H54 (cell line): ENCODE measurements at regions not wholly inside any gene's neighbourhood (a gene's known extent, or its start where the extent isn't known, plus 50 kb on each side); places are given as distances from the start of the nearest gene placed in this dataset.

Source experiments
- DNase-seq: peaks from one replicate; pipeline ENCODE4 v3.0.0; 2011; ENCODE audit warnings: low spot score, mixed read lengths; ENCODE audit not compliant: insufficient read length
- FAIRE-seq: peaks from 3 replicates; lab custom pipeline; 2011; peaks lifted over from hg19 to GRCh38; lab: Jason Lieb, UNC
- POLR2A ChIP-seq: IDR thresholded peaks from 2 replicates; pipeline ENCODE4 v1.6.1; 2011; ENCODE audit warnings: low read depth, mild to moderate bottlenecking, low read length

GRCh38 chr3:22922317-22922716 lies 280.8 kb upstream of the UBE2E2 start:
- DNase-seq = no peak
- TF ChIP-seq POLR2A = no peak
- FAIRE-seq = no peak

GRCh38 chr3:22923711-22924110 lies 279.4 kb upstream of the UBE2E2 start:
- FAIRE-seq (no peak), DNase-seq (no peak)
- no peak for TF ChIP-seq POLR2A

- DNase-seq = no peak
- TF ChIP-seq POLR2A = no peak
- no peak for FAIRE-seq
These were observed 274.7 kb upstream of the UBE2E2 start for GRCh38 chr3:22928216-22929110.

GRCh38 chr3:22933051-22933840 lies 269.9 kb upstream of the UBE2E2 start:
- no peak for TF ChIP-seq POLR2A
- DNase-seq (no peak), FAIRE-seq (no peak)

GRCh38 chr3:22933841-22934116 lies 269.3 kb upstream of the UBE2E2 start:
- no peak for DNase-seq
- FAIRE-seq = no peak

GRCh38 chr3:22935040-22935439 lies 268.1 kb upstream of the UBE2E2 start:
- FAIRE-seq (no peak), DNase-seq (no peak)
- no peak for TF ChIP-seq POLR2A

More at GRCh38 chr3:22933841-22934116, 269.3 kb upstream of the UBE2E2 start:
- no peak for TF ChIP-seq POLR2A

DNA sequence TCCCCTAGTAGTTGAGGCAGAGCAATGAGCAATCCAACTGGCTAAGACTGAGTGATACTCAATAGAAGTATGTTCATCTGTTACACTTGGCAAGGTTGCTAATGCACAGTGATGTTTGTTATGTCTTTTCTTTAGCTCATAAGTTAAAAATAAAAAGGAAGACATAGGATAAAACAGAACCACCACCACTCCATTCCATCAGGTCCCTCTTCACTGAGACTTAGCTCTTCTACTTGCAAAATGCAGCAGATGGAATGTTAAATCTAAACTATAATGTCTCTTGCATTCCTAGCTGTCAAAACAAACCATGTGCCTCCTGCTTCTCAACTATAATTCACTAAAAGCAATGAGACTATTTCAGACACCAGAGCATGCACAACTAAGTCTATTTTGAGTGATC lies 265.6 kb upstream of the UBE2E2 start:
- FAIRE-seq (no peak), DNase-seq (no peak)
- TF ChIP-seq POLR2A = no peak

DNA sequence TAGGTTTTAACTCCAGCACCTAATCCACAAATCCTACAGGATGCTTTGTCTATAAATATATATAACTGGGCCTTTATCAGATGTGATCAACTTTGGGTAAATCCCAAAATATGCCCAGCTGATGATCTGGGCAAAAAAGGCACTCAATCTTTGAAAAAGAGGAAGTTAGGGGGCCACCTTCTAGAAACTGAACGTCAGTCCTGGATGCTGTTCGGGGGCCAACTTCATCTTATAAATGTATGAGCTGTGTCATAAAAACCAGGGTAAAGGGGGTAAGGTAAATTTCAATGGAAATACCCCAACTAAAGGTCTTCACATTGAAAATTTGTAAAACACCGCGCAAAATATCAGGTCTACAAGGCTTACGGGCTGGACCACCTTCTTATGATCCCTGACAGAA lies 264.4 kb upstream of the UBE2E2 start:
- DNase-seq (no peak), FAIRE-seq (no peak)
- no peak for TF ChIP-seq POLR2A

DNA sequence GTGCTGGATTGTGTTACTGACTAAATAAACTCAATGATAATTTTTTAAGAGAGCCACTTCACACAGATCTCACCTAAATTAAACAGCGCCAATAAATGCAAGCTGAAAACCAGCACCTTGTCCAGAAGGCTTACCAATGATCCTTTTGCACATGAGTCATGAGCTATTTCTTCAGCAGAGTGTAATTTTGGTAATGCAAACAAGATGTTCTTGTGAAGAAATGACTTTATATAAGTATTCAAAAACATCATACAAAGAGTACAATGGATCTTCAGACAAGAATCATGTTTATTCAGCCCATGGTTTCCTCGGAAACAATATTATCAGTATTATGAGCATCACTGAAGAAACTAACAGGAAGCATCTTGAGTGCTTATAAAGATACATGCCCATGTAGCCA lies 263.8 kb upstream of the UBE2E2 start:
- TF ChIP-seq POLR2A = no peak
- FAIRE-seq (no peak), DNase-seq (no peak)

DNA sequence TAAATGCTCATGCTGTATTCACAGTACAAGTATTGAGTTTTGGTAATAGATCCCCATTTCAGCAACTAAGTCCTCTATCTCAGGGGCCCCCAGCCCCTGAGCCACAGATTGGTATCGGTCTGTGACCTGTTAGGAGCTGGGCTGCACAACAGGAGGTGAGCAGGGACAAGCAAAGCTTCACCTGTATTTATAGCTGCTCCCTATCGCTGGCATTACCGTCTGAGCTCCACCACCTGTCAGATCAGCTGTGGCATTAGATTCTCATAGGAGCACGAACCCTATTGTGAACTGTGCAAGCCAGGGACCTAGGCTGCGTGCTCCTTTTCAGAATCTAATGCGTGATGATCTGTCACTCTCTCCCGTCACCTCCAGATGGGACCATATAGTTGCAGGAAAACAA lies 262.8 kb upstream of the UBE2E2 start:
- FAIRE-seq (no peak), DNase-seq (no peak)

GRCh38 chr3:22942981-22943380 lies 260.1 kb upstream of the UBE2E2 start:
- no peak for TF ChIP-seq POLR2A
- no peak for FAIRE-seq
- no peak for DNase-seq

More for the DNA sequence above, 262.8 kb upstream of the UBE2E2 start:
- no peak for TF ChIP-seq POLR2A

- FAIRE-seq = no peak
- DNase-seq = no peak
- no peak for TF ChIP-seq POLR2A
These were observed 255.3 kb upstream of the UBE2E2 start for GRCh38 chr3:22947851-22948250.

DNA sequence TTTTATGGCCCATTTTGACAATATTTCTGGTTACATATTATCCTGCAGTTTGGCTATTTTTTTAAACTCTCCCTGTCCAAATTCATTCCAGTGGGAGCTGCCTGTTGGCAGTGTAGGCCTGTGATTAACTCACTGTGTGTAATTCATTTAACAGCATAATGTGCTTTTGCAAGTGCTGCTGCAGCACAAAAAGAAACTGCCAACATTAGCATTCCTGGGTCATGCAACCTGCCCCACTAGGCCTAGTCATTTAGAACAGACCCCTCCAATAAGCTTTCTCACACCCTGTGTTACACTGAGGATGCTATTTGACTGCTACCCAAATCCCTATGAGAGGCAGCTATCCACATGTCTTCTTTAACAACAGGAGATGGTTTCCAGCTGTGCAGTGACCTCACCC lies 251.2 kb upstream of the UBE2E2 start:
- FAIRE-seq (no peak), DNase-seq (no peak)
- no peak for TF ChIP-seq POLR2A

- DNase-seq (no peak), FAIRE-seq (no peak)
- no peak for TF ChIP-seq POLR2A
These were observed 250.3 kb upstream of the UBE2E2 start for GRCh38 chr3:22952860-22953259.
